WERI-Rb-1 (cell line): ENCODE measurements at regions not wholly inside any gene's neighbourhood (a gene's known extent, or its start where the extent isn't known, plus 50 kb on each side); places are given as distances from the start of the nearest gene placed in this dataset.

Experiments
- DNase-seq: peaks from one replicate; pipeline ENCODE4 v3.0.0-alpha.2; 2020
- H3K27ac ChIP-seq: fragments of 250-450 bp; sonication (Bioruptor Pico); 2 replicates; pipeline ENCODE4 v1.5.1; 2020; ENCODE audit warnings: mild to moderate bottlenecking, moderate library complexity
- H3K27me3 ChIP-seq: fragments of 250-450 bp; sonication (Bioruptor Pico); 2 replicates; pipeline ENCODE4 v1.5.1; 2021; ENCODE audit warnings: mild to moderate bottlenecking, low read depth, moderate library complexity; ENCODE audit not compliant: insufficient read depth, severe bottlenecking
- H3K36me3 ChIP-seq: fragments of 250-450 bp; sonication (Bioruptor Pico); 2 replicates; pipeline ENCODE4 v1.5.1; 2020; ENCODE audit warnings: mild to moderate bottlenecking, moderate library complexity
- H3K4me3 ChIP-seq: 2 replicates; pipeline ENCODE4 v1.5.1; 2011; ENCODE audit warnings: low read depth, mild to moderate bottlenecking, control low read depth, low read length
- H3K9me3 ChIP-seq: fragments of 250-450 bp; sonication (Bioruptor Pico); 2 replicates; pipeline ENCODE4 v1.5.1; 2021; ENCODE audit warnings: mild to moderate bottlenecking, moderate library complexity; ENCODE audit not compliant: severe bottlenecking
- CTCF ChIP-seq: IDR thresholded peaks from 2 replicates; pipeline ENCODE4 v1.5.1; 2011; ENCODE audit warnings: low read depth, mild to moderate bottlenecking, control low read depth, inconsistent platforms, low read length

GRCh38 chr2:149744865-149745264 is 157.3 kb upstream of the MMADHC start:
- Histone ChIP-seq H3K27me3 (no peaks in the 10 kb centered on the region), H3K36me3 (no peaks in the 10 kb centered on the region), H3K27ac (no peak overlapping the region), H3K9me3 (no peaks in the 10 kb centered on the region), H3K4me3 (no peak overlapping the region)
- no peak for DNase-seq
- TF ChIP-seq CTCF, result no peak

DNA sequence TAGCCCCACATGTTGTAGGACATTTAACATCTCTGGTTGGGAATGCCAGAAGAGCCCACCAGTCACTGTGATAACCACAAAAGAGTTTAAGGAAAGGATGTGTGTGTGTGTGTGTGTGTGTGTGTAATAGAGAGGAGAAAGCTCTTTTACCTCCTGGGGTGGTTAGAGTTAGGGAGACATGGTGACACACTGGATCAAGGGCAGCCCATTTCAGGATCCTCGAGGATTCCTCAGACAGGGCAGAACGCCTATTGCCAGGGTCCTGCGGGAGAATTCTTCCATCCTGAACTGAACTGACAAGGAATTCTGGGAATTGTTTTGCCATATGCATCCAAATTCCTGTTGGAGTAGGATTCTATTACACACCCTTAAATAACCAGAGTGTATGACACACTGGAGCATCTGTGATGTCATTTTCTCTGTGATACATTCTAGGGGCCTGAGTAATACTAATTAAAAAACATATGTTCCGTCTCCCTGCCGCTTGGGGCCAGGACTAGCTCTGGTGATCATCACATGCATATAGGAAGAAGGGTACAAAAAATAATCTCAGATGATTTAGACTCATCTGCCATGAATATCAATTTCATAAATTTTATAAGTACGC is 156.4 kb upstream of the MMADHC start:
- TF ChIP-seq CTCF, result no peak
- H3K36me3 ChIP-seq, result no peaks in the 10 kb centered on the region
- H3K4me3 ChIP-seq, result no peak overlapping the region
- no peaks in the 10 kb centered on the region for H3K27me3 ChIP-seq
- H3K9me3 ChIP-seq, result no peaks in the 10 kb centered on the region
- no peak for DNase-seq
- no peak overlapping the region for H3K27ac ChIP-seq

- TF ChIP-seq CTCF, result no peak
- no peak overlapping the region for H3K27ac ChIP-seq
- DNase-seq, result no peak
These were observed 154.1 kb upstream of the MMADHC start for GRCh38 chr2:149741646-149742045.

GRCh38 chr2:149740490-149740889 is 152.9 kb upstream of the MMADHC start:
- H3K27me3 ChIP-seq, result no peaks in the 10 kb centered on the region
- no peak for TF ChIP-seq CTCF
- H3K9me3 ChIP-seq, result no peaks in the 10 kb centered on the region
- DNase-seq, result no peak
- H3K36me3 ChIP-seq, result no peaks in the 10 kb centered on the region
- no peak overlapping the region for H3K27ac ChIP-seq
- H3K4me3 ChIP-seq, result no peak overlapping the region

More at GRCh38 chr2:149741646-149742045, 154.1 kb upstream of the MMADHC start:
- H3K9me3 ChIP-seq, result no peaks in the 10 kb centered on the region
- H3K4me3 ChIP-seq, result no peak overlapping the region
- H3K36me3 ChIP-seq, result no peaks in the 10 kb centered on the region
- H3K27me3 ChIP-seq, result no peaks in the 10 kb centered on the region

DNA sequence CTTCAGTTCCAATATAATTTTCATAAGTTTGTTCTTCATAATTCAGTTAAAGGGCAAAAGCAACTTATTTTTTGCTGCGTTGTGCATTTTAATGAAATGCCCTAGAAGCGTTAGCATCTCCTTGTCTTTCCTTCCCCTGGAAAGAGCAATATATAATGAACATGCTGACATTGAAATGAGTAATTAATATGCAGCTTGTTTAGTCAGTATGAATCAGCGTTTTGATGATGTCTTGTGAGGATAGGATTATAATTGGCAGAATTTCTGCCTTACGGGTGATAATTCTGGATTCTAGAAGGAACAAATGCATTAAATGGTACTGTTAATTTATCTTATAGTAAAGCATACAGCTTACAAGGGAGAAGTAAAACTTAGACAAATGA is 152.3 kb upstream of the MMADHC start:
- Histone ChIP-seq H3K27ac (no peak overlapping the region), H3K9me3 (no peaks in the 10 kb centered on the region), H3K27me3 (no peaks in the 10 kb centered on the region), H3K4me3 (no peak overlapping the region), H3K36me3 (no peaks in the 10 kb centered on the region)
- DNase-seq, result no peak
- no peak for TF ChIP-seq CTCF
